GM12864 (cell line): ENCODE measurements at regions not wholly inside any gene's neighbourhood (a gene's known extent, or its start where the extent isn't known, plus 50 kb on each side); places are given as distances from the start of the nearest gene placed in this dataset.
"Not testable (repeated sequence)": the region's sequence is repeated elsewhere in the genome, so short reads cannot be mapped to it uniquely, and the experiment has no call there.

Source experiments
- DNase-seq: peaks from one replicate; pipeline ENCODE4 v3.0.0-alpha.2; 2011; ENCODE audit warnings: low read depth
- H3K4me3 ChIP-seq: 2 replicates; pipeline ENCODE4 v1.5.1; 2011; ENCODE audit warnings: mild to moderate bottlenecking, low read depth, low read length, control low read depth
- TF ChIP-seq, protein P1 (sequence below): IDR thresholded peaks from 2 replicates; pipeline ENCODE4 v1.5.1; 2011; ENCODE audit warnings: low read depth, mild to moderate bottlenecking, moderate library complexity, low read length, control low read depth, inconsistent platforms; ENCODE audit errors: missing control alignments

- TF ChIP-seq, protein P1, sequence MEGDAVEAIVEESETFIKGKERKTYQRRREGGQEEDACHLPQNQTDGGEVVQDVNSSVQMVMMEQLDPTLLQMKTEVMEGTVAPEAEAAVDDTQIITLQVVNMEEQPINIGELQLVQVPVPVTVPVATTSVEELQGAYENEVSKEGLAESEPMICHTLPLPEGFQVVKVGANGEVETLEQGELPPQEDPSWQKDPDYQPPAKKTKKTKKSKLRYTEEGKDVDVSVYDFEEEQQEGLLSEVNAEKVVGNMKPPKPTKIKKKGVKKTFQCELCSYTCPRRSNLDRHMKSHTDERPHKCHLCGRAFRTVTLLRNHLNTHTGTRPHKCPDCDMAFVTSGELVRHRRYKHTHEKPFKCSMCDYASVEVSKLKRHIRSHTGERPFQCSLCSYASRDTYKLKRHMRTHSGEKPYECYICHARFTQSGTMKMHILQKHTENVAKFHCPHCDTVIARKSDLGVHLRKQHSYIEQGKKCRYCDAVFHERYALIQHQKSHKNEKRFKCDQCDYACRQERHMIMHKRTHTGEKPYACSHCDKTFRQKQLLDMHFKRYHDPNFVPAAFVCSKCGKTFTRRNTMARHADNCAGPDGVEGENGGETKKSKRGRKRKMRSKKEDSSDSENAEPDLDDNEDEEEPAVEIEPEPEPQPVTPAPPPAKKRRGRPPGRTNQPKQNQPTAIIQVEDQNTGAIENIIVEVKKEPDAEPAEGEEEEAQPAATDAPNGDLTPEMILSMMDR: no peak
- no peak for DNase-seq
- H3K4me3 ChIP-seq: no peak overlapping the region
Measured at GRCh38 chrX:53813670-53814440, 127.3 kb upstream of the HUWE1 start.

- TF ChIP-seq, protein P1: no peak
- DNase-seq: no peak
- no peak overlapping the region for H3K4me3 ChIP-seq
Measured at GRCh38 chrX:53798281-53798680, 111.8 kb upstream of the HUWE1 start.

- TF ChIP-seq, protein P1: no peak
- DNase-seq: no peak
Measured at GRCh38 chrX:53795576-53795975, 109.1 kb upstream of the HUWE1 start.

GRCh38 chrX:53794181-53794580 lies 107.7 kb upstream of the HUWE1 start:
- H3K4me3 ChIP-seq: no peak overlapping the region
- no peak for DNase-seq
- TF ChIP-seq, protein P1: no peak

More at GRCh38 chrX:53795576-53795975, 109.1 kb upstream of the HUWE1 start:
- no peak overlapping the region for H3K4me3 ChIP-seq

GRCh38 chrX:53768865-53769264 lies 82.3 kb upstream of the HUWE1 start:
- TF ChIP-seq, protein P1: no peak
- H3K4me3 ChIP-seq: no peak overlapping the region
- no peak for DNase-seq

DNA sequence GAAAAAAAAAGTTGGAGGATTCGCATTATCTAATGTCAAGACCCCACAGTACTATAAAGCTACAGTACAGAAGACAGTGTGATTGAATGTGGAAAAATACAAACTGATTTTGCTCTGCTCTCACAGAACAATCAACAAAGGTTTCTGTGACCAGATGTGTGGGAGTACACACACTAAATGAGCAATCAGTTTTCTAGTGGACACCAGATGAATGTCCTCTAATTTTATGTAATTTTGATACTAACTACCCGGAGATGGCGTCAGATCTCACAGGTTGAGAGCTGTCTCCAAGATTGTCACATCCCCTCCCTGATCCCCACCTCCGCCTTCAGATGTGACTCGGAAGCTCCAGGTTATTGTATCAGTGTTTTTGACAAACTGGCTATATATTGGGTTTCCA lies 81.9 kb upstream of the HUWE1 start:
- no peak for DNase-seq
- TF ChIP-seq, protein P1: no peak
- H3K4me3 ChIP-seq: no peak overlapping the region

DNA sequence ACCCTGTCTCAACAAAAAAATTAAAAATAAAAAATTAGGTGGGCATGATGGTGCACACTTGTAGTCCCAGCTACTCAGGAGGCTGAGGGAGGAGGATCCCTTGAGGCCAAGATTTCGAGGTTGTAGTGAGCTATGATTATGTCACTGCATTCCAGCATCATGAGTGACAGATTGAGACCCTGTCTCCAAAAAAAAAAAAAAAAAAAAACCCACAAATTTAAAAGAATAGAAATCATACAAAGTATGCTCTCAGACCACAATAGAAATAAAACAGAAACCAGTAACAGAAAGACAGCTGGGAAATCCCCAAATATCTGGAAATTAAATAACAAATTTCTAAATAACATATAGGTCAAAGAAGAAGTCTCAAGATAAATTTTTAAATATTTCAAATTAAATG lies 81.0 kb upstream of the HUWE1 start:
- DNase-seq: no peak
- no peak overlapping the region for H3K4me3 ChIP-seq
- TF ChIP-seq, protein P1: no peak

DNA sequence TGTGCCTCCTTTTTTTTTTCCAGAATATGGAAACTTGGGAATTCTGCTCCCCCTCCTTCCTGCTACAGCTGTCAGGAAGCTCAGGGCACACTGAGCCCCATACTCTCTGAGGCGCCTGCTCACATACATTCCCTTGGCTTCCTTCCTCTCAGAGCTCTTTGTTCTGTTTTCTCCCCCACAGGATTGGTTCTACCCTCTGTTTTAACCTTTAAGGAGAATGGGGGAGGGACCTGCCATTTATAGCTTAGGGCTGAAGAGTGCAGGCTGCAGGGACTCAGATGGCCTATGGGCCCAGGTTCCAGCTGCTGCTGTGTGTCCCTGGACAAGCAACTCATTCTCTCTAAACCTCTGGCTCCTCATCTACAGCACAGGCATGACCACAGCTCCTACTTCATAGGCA lies 70.7 kb upstream of the HUWE1 start:
- not testable (repeated sequence) for DNase-seq, H3K4me3 ChIP-seq
